ENCODE measurements at regions not wholly inside any gene's neighbourhood (a gene's known extent, or its start where the extent isn't known, plus 50 kb on each side); places are given as distances from the start of the nearest gene placed in this dataset.
"Not testable (repeated sequence)": the region's sequence is repeated elsewhere in the genome, so short reads cannot be mapped to it uniquely, and the experiment has no call there.

DNA sequence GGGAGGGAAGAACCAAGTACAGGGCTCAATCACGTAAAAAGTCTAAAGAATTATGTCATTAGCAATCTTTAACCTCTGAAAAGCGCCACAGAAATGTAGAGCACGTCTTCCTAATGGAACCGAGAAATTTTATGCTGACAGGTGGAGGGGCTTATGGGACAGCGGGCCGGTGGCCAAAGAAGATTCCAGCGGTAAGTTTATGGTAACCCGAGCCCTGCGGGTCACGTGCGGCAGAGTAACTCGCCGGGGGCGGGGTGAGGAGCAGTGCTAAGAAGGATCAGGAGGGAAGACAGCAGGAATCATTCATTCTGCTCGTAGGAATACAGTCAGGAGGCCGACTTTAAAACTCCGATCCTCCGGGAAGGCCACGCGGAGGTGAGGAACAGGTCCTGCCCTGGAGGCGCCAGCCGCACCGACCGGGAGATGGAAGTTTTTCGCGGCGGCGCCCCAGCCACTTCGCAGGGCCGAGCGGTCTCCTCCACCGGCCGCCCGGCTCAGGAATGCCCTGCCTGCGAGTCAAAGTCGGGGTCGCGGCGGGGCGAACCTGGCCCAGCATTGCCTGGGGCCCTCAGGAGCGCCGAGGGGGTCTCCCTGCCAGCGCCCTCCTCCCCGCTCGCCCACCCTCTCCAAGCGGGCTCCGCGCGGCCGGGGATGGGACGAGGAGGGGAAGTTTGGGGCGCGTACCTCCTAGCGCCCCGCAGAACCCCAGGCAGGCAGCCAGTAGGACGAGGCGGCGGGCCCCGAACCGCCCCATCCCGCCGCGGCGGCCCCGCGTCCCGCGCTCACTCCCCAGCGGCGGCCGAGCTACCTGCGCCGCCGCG lies 101.8 kb downstream of the ESM1 start:
- no peak for FAIRE-seq

DNA sequence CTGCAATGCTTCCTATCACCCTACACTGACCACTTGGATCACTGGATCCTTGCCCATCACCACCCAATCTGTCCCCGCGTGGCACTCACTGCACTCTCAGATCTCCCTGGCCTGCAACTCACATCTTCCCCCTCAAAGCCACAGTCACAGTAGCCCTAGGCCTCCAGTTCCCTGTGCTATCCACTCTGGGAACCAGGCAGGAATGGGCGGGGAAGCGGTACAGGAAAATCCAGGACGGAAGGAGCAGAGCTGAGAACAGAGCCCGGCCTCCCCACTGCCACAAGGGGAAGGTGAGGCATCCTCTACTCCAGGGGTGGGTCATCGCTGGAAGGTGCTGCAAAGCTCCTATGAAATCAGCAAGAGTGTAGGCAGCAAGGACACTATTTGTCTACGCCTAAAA lies 102.6 kb downstream of the ESM1 start:
- FAIRE-seq: no peak

DNA sequence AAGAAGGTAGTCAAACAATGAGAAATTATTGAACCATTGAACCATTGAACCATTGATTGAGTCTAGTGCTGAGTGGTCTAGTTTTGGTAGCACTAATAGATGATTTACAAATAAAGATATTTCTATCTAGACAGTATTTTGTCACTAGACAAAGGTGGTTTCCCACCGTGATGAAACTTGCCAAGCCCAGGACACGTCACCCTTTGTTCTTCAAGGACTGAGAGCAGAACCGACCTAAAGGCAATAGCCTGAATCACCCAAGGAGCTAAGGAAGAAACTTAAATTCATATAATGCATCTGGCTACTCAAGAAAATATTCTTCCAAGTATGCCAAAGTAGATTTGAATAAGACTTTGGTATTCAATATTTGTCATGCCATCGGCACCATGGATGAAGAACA lies 103.3 kb downstream of the ESM1 start:
- no peak for FAIRE-seq

DNA sequence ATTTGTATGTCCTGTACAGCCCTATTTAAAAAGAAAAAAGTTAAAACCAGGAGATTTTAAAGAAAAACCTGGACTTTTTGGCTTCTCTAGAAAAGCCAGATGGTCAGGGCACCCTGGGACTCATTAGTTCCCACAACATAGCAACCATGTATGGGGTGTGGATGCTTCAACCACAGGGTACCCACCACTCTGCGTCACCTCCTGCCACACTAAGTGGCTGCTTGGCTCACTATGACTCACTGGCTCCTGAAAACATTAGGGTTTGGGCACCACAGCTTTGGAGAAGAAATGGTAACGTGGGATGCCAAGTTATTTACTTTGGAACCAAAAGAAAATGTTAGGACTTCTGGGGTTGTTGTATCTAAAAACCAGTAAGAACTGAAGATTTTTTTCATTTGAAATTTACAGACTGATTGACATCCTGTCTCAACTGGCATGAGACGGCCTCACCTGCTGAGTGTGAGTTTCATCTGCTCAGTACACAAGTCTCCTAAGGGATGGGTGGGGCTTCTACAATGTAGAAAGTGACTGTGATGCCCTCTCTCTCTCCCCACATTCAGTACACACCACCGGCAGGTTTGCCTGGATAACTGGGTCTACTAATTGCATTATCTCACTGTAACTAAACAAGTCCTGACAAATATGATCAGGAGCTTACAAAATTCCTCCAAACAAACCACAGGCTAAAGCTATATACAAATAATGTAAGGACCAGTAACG lies 103.9 kb downstream of the ESM1 start:
- FAIRE-seq: no peak

DNA sequence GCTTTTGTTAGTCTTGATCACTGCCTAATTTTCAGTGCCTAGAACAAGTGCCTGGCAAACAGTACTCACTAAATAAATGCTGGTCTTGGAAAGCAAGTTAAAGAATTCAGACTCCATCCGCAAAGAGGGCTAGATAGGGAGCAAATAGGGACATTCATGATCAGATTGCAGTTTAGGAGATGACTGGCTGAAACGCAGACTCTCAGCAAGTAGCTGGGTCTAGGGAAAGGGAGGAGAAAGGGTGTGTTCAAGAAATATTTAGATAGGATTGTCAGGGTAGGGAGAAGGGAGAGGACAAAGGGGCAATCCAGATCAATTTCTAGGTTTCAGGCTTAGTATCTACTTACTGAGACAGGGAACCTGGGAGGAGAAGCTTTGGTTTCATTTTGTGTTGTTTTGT lies 108.4 kb downstream of the ESM1 start:
- FAIRE-seq: no peak

DNA sequence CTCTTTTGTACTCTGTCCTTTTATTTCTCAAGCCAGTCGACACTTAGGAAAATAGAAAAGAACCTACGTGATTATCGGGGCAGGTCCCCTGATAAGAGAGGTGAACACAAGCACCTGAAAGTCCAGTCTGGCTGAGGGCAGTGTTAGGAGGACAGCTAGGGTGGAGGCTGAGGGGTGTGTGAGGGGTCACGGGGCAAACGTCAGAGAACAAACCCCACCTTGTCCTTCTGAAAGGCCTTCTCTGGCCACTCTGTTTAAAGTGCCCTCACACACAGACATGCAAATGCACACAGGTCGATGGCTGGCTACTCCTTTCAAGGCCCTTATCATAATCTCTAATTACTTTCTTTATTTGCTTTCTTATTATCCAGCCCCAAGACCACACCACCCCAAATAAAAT lies 108.8 kb downstream of the ESM1 start:
- FAIRE-seq: no peak

DNA sequence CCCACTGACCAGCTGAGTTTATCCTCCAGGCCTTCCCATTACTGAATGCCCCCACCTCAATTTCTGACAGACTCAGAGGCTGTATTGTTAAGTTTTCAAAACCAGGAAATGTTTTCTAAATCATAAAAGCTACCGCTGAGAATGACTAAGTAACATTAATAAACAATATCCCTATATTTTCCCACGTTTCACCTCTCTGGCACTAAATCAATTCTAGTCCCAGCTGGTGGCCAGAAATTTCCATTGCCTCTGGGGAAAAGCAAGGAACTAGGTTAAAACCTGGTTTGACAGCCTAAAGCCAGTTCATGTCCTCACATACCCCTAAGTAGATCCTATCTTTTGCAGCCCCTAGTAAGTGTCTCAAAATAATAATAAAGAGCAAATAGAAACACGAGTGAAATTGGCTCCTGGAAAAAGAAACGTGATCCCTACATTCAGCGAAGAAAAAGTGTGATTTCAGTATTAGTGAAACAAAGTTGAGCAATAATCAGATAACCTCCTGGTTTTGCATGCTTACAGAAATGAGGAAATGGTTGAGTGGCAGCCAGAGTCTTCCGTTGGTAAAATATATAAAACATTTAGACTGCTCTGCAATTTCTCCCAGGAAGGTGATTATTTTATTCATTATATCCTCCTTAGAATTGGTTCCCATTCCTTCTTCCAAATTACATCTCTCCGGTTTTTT lies 110.9 kb downstream of the ESM1 start:
- no peak for FAIRE-seq

DNA sequence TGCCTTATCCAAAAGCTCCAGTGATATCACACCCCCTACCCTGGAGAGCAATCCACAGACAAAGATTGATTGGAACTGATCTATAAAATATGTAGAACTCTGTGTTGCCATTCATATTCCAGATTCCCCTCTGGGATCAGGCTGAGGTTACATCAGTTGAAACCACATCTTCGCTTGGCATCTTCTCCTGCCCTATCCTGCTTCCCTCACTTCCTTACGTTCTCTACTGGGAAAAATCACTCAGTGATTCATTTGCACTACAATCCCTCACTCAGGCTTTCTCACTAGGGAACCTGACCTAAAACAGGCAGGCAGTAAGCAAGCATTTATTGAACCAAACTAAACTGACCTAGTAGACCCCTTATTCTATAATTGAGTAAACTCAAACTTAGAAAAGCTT lies 111.7 kb downstream of the ESM1 start:
- FAIRE-seq: no peak

DNA sequence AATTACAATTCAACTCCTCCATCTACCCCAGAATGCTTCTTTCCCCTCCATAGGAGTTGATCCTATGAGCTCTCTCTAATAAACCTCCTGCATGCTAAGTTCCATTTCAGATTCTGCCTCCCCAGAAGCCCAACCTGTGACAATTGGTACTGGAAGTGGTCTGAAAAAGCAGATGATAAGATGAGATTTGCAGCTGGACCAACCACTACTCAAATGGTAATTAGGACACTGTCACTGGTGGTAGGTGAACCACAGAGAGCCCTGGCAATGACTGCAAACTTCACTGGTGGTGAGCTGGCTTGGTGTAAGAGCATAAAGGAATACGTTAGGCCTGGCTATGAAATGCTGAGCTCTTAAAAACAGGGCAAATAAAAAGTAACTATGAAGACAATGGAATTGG lies 112.6 kb downstream of the ESM1 start:
- FAIRE-seq: no peak

DNA sequence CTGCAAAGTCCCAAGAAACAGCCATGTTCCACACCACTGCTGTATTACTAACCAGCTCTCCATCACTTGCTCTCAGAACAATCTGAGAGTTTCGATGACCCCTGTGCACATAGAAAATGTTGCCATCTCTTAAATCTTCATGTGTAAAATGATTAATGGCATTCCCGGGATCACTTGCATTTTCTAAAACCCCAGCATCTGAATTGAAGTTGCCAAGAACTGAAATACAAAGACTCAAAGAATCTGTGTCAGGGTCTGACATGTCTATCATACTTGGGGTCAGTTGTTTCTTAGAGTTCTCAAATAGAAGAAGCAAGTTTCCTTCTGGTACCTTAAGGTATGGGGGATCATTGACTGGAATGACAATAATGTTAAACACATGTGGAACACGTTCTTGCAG lies 115.1 kb downstream of the ESM1 start:
- no peak for FAIRE-seq

DNA sequence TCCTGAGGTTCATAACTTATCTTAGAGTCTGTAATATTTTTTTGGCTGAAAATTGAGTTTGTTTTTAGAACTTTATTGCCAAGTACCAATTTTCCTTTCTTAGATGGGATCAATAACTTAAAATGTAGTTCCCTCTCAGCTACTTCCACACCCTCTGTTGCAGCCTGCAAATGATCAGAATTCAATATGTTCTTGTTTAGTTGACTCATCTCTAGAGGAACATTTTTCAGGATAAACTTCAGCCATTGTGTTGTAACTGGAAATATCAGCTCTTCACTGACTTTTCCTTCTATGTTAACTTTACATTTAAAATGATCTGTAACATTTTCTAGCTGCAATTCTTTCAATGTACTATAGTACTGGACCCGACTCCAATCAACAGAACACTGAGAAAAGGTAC lies 115.7 kb downstream of the ESM1 start:
- FAIRE-seq: no peak

DNA sequence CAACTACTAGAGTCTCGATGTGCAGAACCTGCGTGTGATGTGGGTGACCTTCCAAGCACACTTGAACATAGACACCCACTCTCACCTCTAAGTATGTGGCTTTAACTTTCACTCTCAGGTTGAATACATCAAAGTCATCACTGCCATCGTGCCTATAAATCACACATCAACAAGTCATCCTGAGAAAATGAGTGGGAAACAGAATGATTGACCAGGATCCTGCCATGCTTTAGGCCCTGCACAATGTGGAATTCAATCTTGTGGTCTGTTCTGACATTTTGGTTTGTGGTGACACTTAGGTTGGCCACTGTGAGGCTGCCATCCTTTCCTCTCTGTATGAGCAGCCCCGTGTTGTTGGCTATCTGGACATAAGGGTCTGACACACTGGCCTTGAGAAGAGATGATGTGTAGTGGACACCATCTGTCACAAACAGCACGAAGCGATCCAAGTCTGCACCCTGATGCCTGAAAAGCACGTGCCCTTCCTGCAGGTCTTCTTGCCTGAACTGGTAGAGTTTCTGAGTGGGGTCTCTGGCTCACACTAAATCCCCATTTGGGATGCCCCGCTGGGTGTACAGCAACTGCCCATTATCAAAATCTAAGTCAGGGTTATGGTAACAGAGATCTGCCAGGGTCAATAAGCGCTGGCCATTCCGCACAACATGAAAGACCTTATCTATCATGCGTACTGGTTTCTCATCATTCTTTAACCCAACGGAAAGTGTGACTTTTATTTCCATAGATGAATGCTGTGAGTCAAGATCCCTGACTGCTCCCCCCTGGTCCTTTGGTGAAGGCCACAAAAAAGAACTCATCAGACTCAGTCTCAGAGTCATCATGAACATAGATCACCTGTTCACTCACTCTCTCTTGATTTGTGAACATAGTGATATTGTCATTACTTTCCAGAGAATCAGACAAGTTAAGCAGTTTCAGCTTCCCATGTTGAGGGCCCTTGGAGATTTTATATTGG lies 116.6 kb downstream of the ESM1 start:
- no peak for FAIRE-seq

DNA sequence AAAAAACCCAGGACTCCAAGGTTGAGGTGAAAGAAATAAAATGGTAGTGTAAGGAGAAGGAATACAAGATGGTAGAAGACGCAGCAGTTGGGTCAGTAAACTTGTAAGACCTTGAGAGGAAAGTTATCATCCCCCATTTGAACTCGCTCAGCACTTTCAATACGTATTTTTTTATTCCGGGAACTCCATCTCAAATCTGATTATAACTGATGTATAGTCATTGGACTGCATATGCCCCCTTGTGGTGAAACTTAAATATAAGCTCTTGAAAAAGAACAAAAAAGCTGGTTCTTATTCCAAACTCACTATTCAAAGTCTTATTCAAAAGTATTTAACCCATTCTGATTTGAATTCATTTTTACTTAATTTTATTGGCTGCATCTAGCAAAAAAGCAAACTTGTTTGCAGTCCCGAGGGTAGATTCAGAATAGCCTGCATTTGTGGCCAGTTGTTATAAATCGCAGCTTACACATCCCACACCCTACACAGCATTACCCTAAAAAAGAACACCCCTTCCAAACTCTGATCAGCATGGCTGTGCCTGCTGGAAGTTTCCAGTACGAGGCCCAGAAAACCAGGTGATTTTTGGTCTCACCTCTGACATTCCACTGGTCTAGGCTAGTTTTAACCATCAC lies 118.0 kb downstream of the ESM1 start:
- no peak for FAIRE-seq

DNA sequence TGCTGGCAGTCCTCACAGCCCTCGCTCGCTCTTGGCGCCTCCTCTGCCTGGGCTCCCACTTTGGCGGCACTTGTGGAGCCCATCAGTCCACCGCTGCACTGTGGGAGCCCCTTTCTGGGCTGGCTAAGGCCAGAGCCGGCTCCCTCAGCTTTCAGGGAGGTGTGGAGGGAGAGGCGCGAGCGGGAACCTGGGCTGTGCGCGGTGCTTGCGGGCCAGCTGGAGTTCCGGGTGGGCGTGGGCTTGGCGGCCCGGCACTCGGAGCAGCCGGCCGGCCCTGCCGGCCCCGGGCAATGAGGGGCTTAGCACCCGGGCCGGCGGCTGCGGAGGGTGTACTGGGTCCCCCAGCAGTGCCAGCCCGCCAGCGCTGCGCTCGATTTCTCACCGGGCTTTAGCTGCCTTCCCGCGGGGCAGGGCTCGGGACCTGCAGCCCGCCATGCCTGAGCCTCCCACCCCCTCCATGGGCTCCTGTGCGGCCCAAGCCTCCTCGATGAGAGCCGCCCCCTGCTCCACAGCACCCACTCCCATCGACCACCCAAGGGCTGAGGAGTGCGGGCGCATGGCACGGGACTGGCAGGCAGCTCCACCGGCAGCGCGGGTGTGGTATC lies 120.4 kb downstream of the ESM1 start:
- not testable (repeated sequence) for FAIRE-seq

DNA sequence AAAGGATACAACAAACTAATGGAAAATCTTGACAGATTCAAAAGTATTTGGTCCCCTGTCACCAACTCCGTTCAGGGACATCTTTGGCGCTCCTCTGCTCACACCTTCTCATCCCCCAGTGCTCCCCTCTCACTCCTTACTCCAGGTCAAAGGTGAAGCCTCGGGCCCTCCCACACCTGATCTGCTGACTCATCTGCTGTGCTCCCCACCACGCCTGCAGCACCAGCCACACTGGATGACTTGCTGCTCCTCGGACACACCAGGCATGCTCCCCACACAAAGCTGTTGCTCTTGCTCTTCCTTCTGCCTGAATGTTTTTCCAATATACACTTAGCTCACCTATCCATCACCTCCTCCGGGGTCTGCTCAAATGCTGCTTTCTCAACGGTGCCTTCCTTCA lies 123.4 kb downstream of the ESM1 start:
- no peak for FAIRE-seq

DNA sequence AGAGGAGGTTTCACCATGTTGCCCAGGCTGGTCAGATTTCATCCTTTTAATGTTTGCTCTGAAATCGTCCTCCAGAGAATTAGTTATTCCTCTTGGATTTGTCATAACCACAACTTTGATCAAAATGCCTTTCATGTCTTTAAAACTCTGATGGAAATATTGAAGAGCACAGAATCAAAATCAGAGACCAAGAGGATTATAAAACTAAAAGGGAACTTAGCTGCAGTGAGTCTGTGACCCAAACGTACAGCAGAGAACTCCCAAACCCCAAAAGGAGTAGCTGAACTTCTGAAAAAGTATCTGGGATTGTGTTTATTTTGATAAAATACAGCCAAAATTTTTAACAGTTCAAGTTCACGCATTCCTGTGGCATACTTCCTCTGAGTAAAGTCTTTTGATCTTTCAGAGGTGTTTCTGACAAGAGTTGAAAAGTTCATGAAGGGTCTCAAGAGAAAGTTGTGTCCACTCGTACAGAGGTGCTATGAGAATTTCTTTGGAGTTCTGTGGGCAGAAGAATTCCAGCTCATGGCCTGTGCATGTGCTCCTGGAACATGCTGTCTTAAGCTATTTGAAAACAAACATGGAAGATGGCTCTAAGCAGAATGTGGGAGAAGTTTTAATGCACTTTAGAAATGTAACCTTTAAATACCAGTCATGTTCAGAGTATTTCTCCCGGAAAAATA lies 124.0 kb downstream of the ESM1 start:
- FAIRE-seq: no peak

DNA sequence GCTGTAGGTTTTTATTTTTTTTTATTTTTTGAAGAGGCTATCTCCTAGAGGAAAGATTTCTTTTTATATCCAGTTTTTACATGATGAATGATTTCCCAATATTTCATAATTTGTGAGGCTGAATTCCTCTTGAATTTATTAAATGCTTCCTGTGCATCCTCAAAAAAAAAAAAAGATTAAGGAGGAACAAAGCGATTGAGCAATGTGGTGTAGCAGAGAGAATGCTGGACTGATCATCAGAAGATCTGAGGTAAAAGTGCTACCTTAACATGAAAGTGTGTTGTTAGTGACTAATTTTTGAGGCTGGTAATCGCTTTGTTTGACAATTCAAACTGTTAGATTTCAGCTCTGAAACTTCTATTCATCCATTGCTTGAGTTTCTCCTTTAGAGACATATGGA lies 125.1 kb downstream of the ESM1 start:
- FAIRE-seq: no peak

DNA sequence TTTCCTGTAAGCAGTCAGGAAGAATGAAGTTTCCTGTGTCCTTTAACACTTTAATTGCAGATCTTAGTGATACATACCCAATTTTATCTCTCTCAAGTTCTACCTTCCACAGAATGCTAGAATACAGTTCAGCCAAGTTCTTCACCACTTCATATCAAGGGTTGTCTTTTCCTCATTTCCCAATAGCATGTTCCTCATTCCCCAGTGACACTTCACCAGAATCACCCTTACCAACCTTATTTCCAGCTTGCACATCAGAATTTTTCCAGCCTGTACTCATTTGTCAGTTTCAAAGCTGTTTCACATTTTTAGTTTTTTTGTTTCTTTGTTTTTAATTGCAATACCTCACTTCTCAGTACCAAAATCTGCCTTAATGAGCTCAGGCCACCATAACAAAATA lies 126.1 kb downstream of the ESM1 start:
- no peak for FAIRE-seq

DNA sequence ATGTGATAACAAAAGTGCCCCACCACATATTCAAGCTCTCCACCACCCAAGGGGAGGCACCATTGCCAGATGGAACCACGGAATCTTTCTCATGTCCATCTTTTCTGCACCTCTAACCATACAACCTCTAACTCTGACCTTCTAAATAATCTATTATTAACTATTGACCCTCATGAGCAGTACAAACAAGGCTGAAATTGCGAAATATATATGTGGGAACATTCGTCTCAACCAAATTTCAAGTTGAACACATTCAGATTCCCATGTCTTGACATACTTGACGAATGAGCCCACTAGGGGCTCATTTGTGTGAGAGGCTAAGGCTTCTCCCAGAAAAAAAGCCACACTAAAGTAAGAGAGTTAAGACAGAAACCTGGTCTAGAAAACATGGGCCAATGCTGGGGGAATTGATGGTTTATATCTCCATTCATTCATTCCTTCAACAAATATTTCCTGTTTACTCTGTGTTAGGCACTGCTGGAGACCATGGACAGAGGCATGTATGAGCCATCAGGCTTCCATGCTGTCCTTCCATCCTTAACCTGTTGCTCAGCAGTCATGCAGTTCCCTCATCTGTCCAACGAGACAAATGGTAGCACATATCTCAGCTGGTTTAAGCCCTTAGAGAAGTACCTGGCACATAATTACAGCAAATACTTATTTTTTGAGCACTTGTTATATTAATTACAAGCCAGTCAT lies 130.4 kb downstream of the ESM1 start:
- FAIRE-seq: no peak

DNA sequence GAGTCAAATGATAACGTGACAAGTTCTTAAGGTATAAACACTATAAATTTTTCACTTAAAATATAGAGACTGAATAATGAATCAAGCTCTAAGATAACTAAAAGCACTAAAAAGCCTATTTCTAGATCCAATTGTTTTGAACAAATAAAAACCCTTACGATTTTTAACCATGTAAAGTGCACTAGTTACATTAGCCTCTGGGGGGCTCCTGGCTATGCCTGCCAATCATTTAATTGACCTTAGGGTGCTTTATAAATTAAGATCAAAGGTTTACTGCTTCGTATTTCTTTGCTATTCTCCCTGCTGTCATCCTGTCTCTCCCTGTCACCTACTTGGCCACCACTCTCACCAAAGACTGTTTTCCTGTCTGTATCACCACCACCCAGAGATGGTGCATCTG lies 133.4 kb downstream of the ESM1 start:
- FAIRE-seq: no peak

Data from colon (tissue), 2 donors.